HepG2 (cell line): ENCODE measurements at regions not wholly inside any gene's neighbourhood (a gene's known extent, or its start where the extent isn't known, plus 50 kb on each side); places are given as distances from the start of the nearest gene placed in this dataset.

Experiments used
- ATAC-seq: fragments of 200-7000 bp; cut with Tn5 transposase; 3 replicates; pipeline ENCODE4 v1.9.1; 2020; ENCODE audit warnings: mild to moderate bottlenecking, moderate library complexity
- BruUV-seq: library from RNA; stranded (reverse); fragments of 400-500 nt; replicated peaks from 2 replicates; lab custom pipeline; 2021; lab: Mats Ljungman, UMichigan
- CTCF ChIA-PET: fragments of 300-600 bp; formaldehyde crosslinking; extraction: SDS; loops from one replicate; lab custom pipeline; 2021; ENCODE audit warnings: low total read pairs, inconsistent platforms, low intra/inter-chr PET ratio; lab: Yijun Ruan, JAX
- POLR2A ChIA-PET: fragments of 350-600 bp; sonication (Branson Sonifier 250); formaldehyde crosslinking; loops from one replicate; lab custom pipeline; 2020; ENCODE audit warnings: antibody characterized with exemption, inconsistent platforms; lab: Yijun Ruan, JAX
- DNase-seq: peaks from one replicate; pipeline ENCODE4 v3.0.0-alpha.2; 2015; ENCODE audit warnings: low spot score
- FAIRE-seq: peaks from 3 replicates; lab custom pipeline; 2011; peaks lifted over from hg19 to GRCh38; lab: Jason Lieb, UNC
- H2AFZ ChIP-seq: one replicate; pipeline ENCODE4 v1.6.1; 2011; ENCODE audit warnings: low read length, inconsistent platforms
- H3K27ac ChIP-seq: fragments of 300-600 bp; 3 replicates; pipeline ENCODE4 v1.8.0; 2011; ENCODE audit warnings: mixed run types, mild to moderate bottlenecking, mixed read lengths, low read length, inconsistent platforms; ENCODE audit not compliant: insufficient read depth; ENCODE audit errors: extremely low read length
- H3K27me3 ChIP-seq, 2 experiments: fragments of 200-600 bp in 1 of 2; 2 replicates in 1 of 2; 3 replicates in 1 of 2; pipeline versions ENCODE4 v1.6.0 to v1.8.0; 2011; ENCODE audit warnings: low read length in 2 of 2, mild to moderate bottlenecking in 2 of 2, moderate library complexity in 2 of 2, inconsistent platforms in 1 of 2; ENCODE audit not compliant: insufficient read depth in 2 of 2, control insufficient read depth in 1 of 2
- H3K36me3 ChIP-seq, 2 experiments: fragments of 200-600 bp in 1 of 2; replicated peaks in 1 of 2; 2 replicates in 1 of 2; 3 replicates in 1 of 2; pipeline versions ENCODE4 v1.5.1 to v1.8.0; 2011; ENCODE audit warnings: low read length in 2 of 2, inconsistent platforms in 1 of 2; ENCODE audit not compliant: insufficient read depth in 2 of 2, control insufficient read depth in 1 of 2
- H3K4me1 ChIP-seq: 2 replicates; pipeline ENCODE4 v1.5.1; 2012; ENCODE audit warnings: low read length, inconsistent platforms; ENCODE audit not compliant: insufficient read depth
- H3K4me2 ChIP-seq: 2 replicates; pipeline ENCODE4 v1.6.0; 2011; ENCODE audit warnings: low read depth, low read length, inconsistent platforms
- H3K4me3 ChIP-seq, 3 experiments: fragments of 200-600 bp in 1 of 3; sonication (generic), shearing (Covaris generic) in 1 of 3; replicated peaks in 1 of 3; 2 replicates each; pipeline ENCODE4 v1.5.1; 2011 to 2016; ENCODE audit warnings: low read length in 3 of 3, inconsistent platforms in 2 of 3, low read depth in 2 of 3, mild to moderate bottlenecking in 2 of 3, control low read depth in 1 of 3, mixed read lengths in 1 of 3; ENCODE audit not compliant: insufficient read depth in 1 of 3
- H3K79me2 ChIP-seq: one replicate; pipeline ENCODE4 v1.6.1; 2011; ENCODE audit warnings: low read length, inconsistent platforms; ENCODE audit not compliant: insufficient read depth
- H3K9ac ChIP-seq: 2 replicates; pipeline ENCODE4 v1.6.0; 2011; ENCODE audit warnings: mild to moderate bottlenecking, low read depth, low read length, inconsistent platforms; ENCODE audit not compliant: insufficient read depth
- H3K9me3 ChIP-seq: 2 replicates; pipeline ENCODE4 v1.5.1; 2012; ENCODE audit warnings: mild to moderate bottlenecking, low read length
- H4K20me1 ChIP-seq: 2 replicates; pipeline ENCODE4 v1.6.0; 2011; ENCODE audit warnings: inconsistent platforms, mild to moderate bottlenecking, low read length, moderate library complexity; ENCODE audit not compliant: insufficient read depth
- FOXA1 ChIP-seq, 2 experiments: fragments of 450-650 bp in 1 of 2; sonication (generic) in 1 of 2; formaldehyde crosslinking in 1 of 2; IDR thresholded peaks; 2 replicates each; pipeline versions ENCODE4 v1.4.0 to v1.6.1; 2016 to 2020; ENCODE audit warnings: missing genetic modification reagents in 1 of 2
- GABPA ChIP-seq, 2 experiments: IDR thresholded peaks; 2 replicates each; pipeline ENCODE4 v1.6.1; 2011 to 2016; ENCODE audit warnings: low read depth in 2 of 2, low read length in 1 of 2, missing biosample characterization in 1 of 2, missing genetic modification characterization in 1 of 2
- HMG20B ChIP-seq: conservative IDR thresholded peaks from 2 replicates; pipeline ENCODE4 v1.6.1; 2016; ENCODE audit warnings: missing genetic modification reagents, missing compliant biosample characterization
- KLF9 ChIP-seq: IDR thresholded peaks from 2 replicates; pipeline ENCODE4 v1.6.1; 2016; ENCODE audit warnings: low read depth
- NCOA2 ChIP-seq: sonication (generic); formaldehyde crosslinking; IDR thresholded peaks from 2 replicates; pipeline ENCODE4 v1.8.0; 2022; ENCODE audit warnings: inconsistent platforms
- PAF1 ChIP-seq: IDR thresholded peaks from 2 replicates; pipeline ENCODE4 v1.6.1; 2016; ENCODE audit warnings: missing genetic modification reagents, missing compliant biosample characterization
- PHF5A ChIP-seq: IDR thresholded peaks from one replicate; pipeline ENCODE4 v1.6.1; 2018; ENCODE audit warnings: low read depth, missing genetic modification reagents; ENCODE audit not compliant: unreplicated experiment
- RARA ChIP-seq: IDR thresholded peaks from 2 replicates; pipeline ENCODE4 v1.6.1; 2016; ENCODE audit warnings: missing genetic modification reagents, missing compliant biosample characterization
- TBP ChIP-seq: sonication (generic); formaldehyde crosslinking; IDR thresholded peaks from 2 replicates; pipeline ENCODE4 v1.5.0; 2020; ENCODE audit warnings: missing genetic modification reagents
- ZNF138 ChIP-seq: sonication (generic); formaldehyde crosslinking; IDR thresholded peaks from 2 replicates; pipeline ENCODE4 v1.5.0; 2020; ENCODE audit warnings: mild to moderate bottlenecking, low read depth, missing genetic modification reagents
- ZNF180 ChIP-seq: sonication (generic); formaldehyde crosslinking; IDR thresholded peaks from 2 replicates; pipeline ENCODE4 v1.4.0; 2020; ENCODE audit warnings: low read depth, missing genetic modification reagents, borderline replicate concordance
- ZNF24 ChIP-seq: fragments of 450-650 bp; IDR thresholded peaks from 2 replicates; pipeline ENCODE4 v1.6.1; 2017; ENCODE audit warnings: antibody characterized with exemption, mild to moderate bottlenecking
- ZNF660 ChIP-seq: sonication (generic); formaldehyde crosslinking; IDR thresholded peaks from 2 replicates; pipeline ENCODE4 v1.5.1; 2020; ENCODE audit warnings: mild to moderate bottlenecking, low read depth, missing genetic modification reagents, borderline replicate concordance
- ZNF749 ChIP-seq: sonication (generic); formaldehyde crosslinking; IDR thresholded peaks from 2 replicates; pipeline ENCODE4 v1.8.0; 2022; ENCODE audit warnings: mild to moderate bottlenecking, missing genetic modification reagents, moderate library complexity, borderline replicate concordance
- in situ Hi-C: cut with HindIII; loops from 2 replicates; pipeline ENCODE4 v1.10.0; 2017; ENCODE audit warnings: low pct_unique_long_range_greater_than_20kb; ENCODE audit not compliant: extremely low pct_ligation_motif_present
- intact Hi-C: fragments of 100-400 bp; cut with micrococcal nuclease; formaldehyde crosslinking; loops from one replicate; pipeline ENCODE4 v1.10.0; 2022; ENCODE audit not compliant: unreplicated experiment
- TF ChIP-seq, protein P1 (sequence below), 2 experiments: sonication (generic) in 1 of 2; formaldehyde crosslinking in 1 of 2; IDR thresholded peaks; 2 replicates each; pipeline versions ENCODE4 v1.4.0 to v1.6.1; 2018 to 2020; ENCODE audit warnings: missing genetic modification reagents in 2 of 2, borderline replicate concordance in 1 of 2, low read depth in 1 of 2, mild to moderate bottlenecking in 1 of 2, missing biosample characterization in 1 of 2
- TF ChIP-seq, protein P2 (sequence below): IDR thresholded peaks from 2 replicates; pipeline ENCODE4 v1.6.1; 2012; ENCODE audit warnings: inconsistent platforms

DNA sequence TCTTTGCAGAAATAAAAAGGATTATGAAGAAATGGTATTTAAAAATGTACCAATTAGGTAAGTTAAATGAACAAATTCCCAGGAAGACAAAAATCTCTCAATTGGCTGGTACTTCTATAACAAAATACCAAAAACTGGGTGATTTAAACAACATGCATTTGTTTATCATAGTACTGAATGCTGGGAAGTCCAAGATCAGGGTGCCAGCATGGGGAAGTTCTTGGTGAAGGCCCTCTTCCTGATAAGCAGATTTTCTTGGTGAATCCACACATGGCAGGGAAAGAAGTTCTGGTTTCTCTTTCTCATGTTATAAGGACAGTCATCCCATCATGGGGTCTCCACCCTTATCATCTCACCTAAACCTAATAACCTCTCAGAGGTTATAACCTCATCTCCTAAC is 271.6 kb upstream of the SETBP1 start:
- H3K9me3 ChIP-seq: peaks cover 66% of the 10 kb centered on the region
- FAIRE-seq: no peak
- H3K4me2 ChIP-seq: no peak overlapping the region
- H3K4me1 ChIP-seq: no peaks in the 10 kb centered on the region
- H3K4me3 ChIP-seq: no peak overlapping the region
- BruUV-seq: no TSS peak
- H4K20me1 ChIP-seq: no peaks in the 10 kb centered on the region
- CTCF ChIA-PET: no interaction called here
- no peaks in the 10 kb centered on the region for H3K27me3 ChIP-seq
- TF ChIP-seq, protein P1, sequence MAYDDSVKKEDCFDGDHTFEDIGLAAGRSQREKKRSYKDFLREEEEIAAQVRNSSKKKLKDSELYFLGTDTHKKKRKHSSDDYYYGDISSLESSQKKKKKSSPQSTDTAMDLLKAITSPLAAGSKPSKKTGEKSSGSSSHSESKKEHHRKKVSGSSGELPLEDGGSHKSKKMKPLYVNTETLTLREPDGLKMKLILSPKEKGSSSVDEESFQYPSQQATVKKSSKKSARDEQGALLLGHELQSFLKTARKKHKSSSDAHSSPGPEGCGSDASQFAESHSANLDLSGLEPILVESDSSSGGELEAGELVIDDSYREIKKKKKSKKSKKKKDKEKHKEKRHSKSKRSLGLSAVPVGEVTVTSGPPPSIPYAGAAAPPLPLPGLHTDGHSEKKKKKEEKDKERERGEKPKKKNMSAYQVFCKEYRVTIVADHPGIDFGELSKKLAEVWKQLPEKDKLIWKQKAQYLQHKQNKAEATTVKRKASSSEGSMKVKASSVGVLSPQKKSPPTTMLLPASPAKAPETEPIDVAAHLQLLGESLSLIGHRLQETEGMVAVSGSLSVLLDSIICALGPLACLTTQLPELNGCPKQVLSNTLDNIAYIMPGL (CRISPR knock-in tag; IDR thresholded peaks at IDR 0.05; ENCODE audit: borderline replicate concordance in 1 of 2, low read depth in 1 of 2): no peak
- TF ChIP-seq GABPA (IDR thresholded peaks at IDR 0.05; ENCODE audit: low read depth, low read length) (no peak), GABPA (CRISPR knock-in tag; IDR thresholded peaks at IDR 0.05; ENCODE audit: low read depth) (no peak), KLF9 (CRISPR knock-in tag) (no peak), NCOA2 (CRISPR knock-in tag) (no peak), HMG20B (CRISPR knock-in tag) (no peak), PAF1 (no peak), FOXA1 (IDR thresholded peaks at IDR 0.05) (no peak), FOXA1 (CRISPR knock-in tag; IDR thresholded peaks at IDR 0.05) (no peak), RARA (no peak), TBP (CRISPR knock-in tag) (no peak), ZNF180 (CRISPR knock-in tag) (no peak), ZNF138 (CRISPR knock-in tag) (no peak), PHF5A (no peak), ZNF749 (CRISPR knock-in tag) (no peak), ZNF24 (no peak), ZNF660 (CRISPR knock-in tag) (no peak)
- TF ChIP-seq, protein P2, sequence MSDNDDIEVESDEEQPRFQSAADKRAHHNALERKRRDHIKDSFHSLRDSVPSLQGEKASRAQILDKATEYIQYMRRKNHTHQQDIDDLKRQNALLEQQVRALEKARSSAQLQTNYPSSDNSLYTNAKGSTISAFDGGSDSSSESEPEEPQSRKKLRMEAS: no peak
- TF ChIP-seq, all 625 proteins: peak for 0
- no peak overlapping the region for H2AFZ ChIP-seq
- H3K27ac ChIP-seq: no peak overlapping the region
- H3K36me3 ChIP-seq: no peaks in the 10 kb centered on the region
- no peak for DNase-seq
- intact Hi-C loops (no loop called here), in situ Hi-C loops (no loop called here)
- POLR2A ChIA-PET: no interaction called here
- H3K79me2 ChIP-seq: no peaks in the 10 kb centered on the region
- no peak for ATAC-seq
- no peak overlapping the region for H3K9ac ChIP-seq
